ENCODE measurements at regions not wholly inside any gene's neighbourhood (a gene's known extent, or its start where the extent isn't known, plus 50 kb on each side); places are given as distances from the start of the nearest gene placed in this dataset.

- Histone ChIP-seq H3K9ac (replicated peaks in 1 of 4; ENCODE audit: extremely low read depth in 1 of 4, low read depth in 3 of 4, low read length in 3 of 4) (no peak overlapping the region), H2BK5ac (ENCODE audit: low read depth, low read length) (no peak overlapping the region), H3K56ac (replicated peaks; ENCODE audit: insufficient read length, low read depth, low read length) (no peak overlapping the region), H4K91ac (replicated peaks; ENCODE audit: insufficient read length, low read length) (no peak overlapping the region), H3K4me1 (replicated peaks in 1 of 4; ENCODE audit: control insufficient read depth in 3 of 4, insufficient read depth in 4 of 4, low read length in 3 of 4) (0 out of 7 replicates have a peak, but pooled peaks cover 0 to 2% (median 0%) of the 10 kb centered on the region in 4 experiments), H3K23me2 (ENCODE audit: low read depth, low read length) (no peaks in the 10 kb centered on the region), H2BK120ac (replicated peaks; ENCODE audit: low read depth, low read length) (no peak overlapping the region), H2BK15ac (ENCODE audit: low read length) (peak overlapping the region; percentile 8; the same call in 1 of the 2 replicates), H3K18ac (ENCODE audit: extremely low read depth, low read length) (no peak overlapping the region), H3K79me2 (ENCODE audit: control insufficient read depth in 1 of 2, insufficient read depth in 2 of 2, low read length in 2 of 2) (no peaks in the 10 kb centered on the region), H3K23ac (ENCODE audit: insufficient read length) (no peak overlapping the region), H3K4me3 (ENCODE audit: extremely low read depth in 1 of 4, insufficient read depth in 2 of 4, low read depth in 3 of 4, low read length in 4 of 4) (no peak overlapping the region), H3K4ac (replicated peaks; ENCODE audit: insufficient read length, low read depth, low read length) (no peak overlapping the region), H3K4me2 (ENCODE audit: insufficient read depth in 1 of 2, low read depth in 2 of 2, low read length in 2 of 2) (no peak overlapping the region), H2BK12ac (ENCODE audit: low read depth, low read length) (no peak overlapping the region), H4K5ac (ENCODE audit: insufficient read length, low read depth, low read length) (no peak overlapping the region), H3K36me3 (ENCODE audit: control insufficient read depth in 2 of 4, insufficient read depth in 4 of 4, low read length in 3 of 4) (peaks cover 0 to 20% (median 1%) of the 10 kb centered on the region in 4 experiments; a peak in 2 of 8 replicates), H4K20me1 (replicated peaks in 1 of 2; ENCODE audit: control insufficient read depth in 1 of 2, insufficient read depth in 2 of 2, low read length in 2 of 2) (no peaks in the 10 kb centered on the region), H3K27me3 (replicated peaks in 1 of 4; ENCODE audit: control insufficient read depth in 3 of 4, extremely low read depth in 1 of 4, insufficient read depth in 3 of 4, low read length in 3 of 4) (no peaks in the 10 kb centered on the region), H4K8ac (ENCODE audit: extremely low read depth, insufficient read depth, low read length) (no peak overlapping the region), H3K14ac (ENCODE audit: insufficient read length) (no peak overlapping the region), H2BK20ac (ENCODE audit: low read length) (no peak overlapping the region; the same call in 1 of the 2 replicates), H3K79me1 (ENCODE audit: low read depth, low read length) (no peaks in the 10 kb centered on the region), H2AK5ac (ENCODE audit: low read depth, low read length) (no peak overlapping the region), H2AFZ (ENCODE audit: low read length) (no peak overlapping the region), H3K9me3 (ENCODE audit: insufficient read depth in 2 of 2, low read depth in 1 of 2, low read length in 1 of 2) (peaks cover 14 to 24% of the 10 kb centered on the region in 2 experiments), H3K27ac (ENCODE audit: low read depth, low read length) (no peak overlapping the region)
- ChIA-PET POLR2A (ENCODE audit: partially characterized antibody) (no interaction called here), CTCF (ENCODE audit: partially characterized antibody) (no interaction called here)
- WGBS, 2 experiments (ENCODE audit: extremely low coverage in 1 of 2, insufficient coverage in 1 of 2, insufficient read length in 1 of 2, insufficient replicate concordance in 2 of 2, low coverage in 1 of 2, low lambda C conversion rate in 2 of 2, missing lambda C conversion rate in 1 of 2): 82% methylated on average over 3 of the region's 3 CpGs; no CpG with 5 or more reads in 1 of the 2 experiments
- FAIRE-seq (no peak), DNase-seq (ENCODE audit: low read depth in 1 of 2, low spot score in 2 of 2) (no peak)
- TF ChIP-seq BRCA1 (IDR thresholded peaks at IDR 0.05; ENCODE audit: low read depth, low read length): no peak
- TF ChIP-seq RNF2 (IDR thresholded peaks at IDR 0.05; ENCODE audit: borderline replicate concordance, low read depth, low read length, missing control alignments, poor library complexity, severe bottlenecking): no peak
- no peak for TF ChIP-seq JUN (IDR thresholded peaks at IDR 0.05; ENCODE audit: low read depth, low read length)
- no peak for TF ChIP-seq BCL11A (IDR thresholded peaks at IDR 0.05; ENCODE audit: low read depth in 2 of 2, low read length in 2 of 2)
- TF ChIP-seq NANOG (IDR thresholded peaks at IDR 0.05; ENCODE audit: insufficient read depth, low read depth, low read length, poor library complexity, severe bottlenecking): no peak
- no peak for TF ChIP-seq JUND (IDR thresholded peaks at IDR 0.05; ENCODE audit: low read length)
- no peak for TF ChIP-seq TCF12 (IDR thresholded peaks at IDR 0.05; ENCODE audit: low read depth, low read length)
- TF ChIP-seq FOSL1 (IDR thresholded peaks at IDR 0.05; ENCODE audit: insufficient read depth, low read depth, low read length): no peak
- TF ChIP-seq RBBP5 (IDR thresholded peaks at IDR 0.05; ENCODE audit: borderline replicate concordance, low read depth, low read length): no peak
- TF ChIP-seq NRF1 (IDR thresholded peaks at IDR 0.05; ENCODE audit: low read depth, low read length): no peak
- TF ChIP-seq CHD1 (IDR thresholded peaks at IDR 0.05; ENCODE audit: low read depth, low read length): no peak
- no peak for TF ChIP-seq YY1 (IDR thresholded peaks at IDR 0.05; ENCODE audit: low read depth, low read length)
- TF ChIP-seq KDM1A (IDR thresholded peaks at IDR 0.05; ENCODE audit: borderline replicate concordance, low read length): no peak
Measured at GRCh38 chr13:55160867-55161266, 1979.9 kb upstream of the PRR20A start.

Data from H1 (cell line).